DMS 273 (cell line): ENCODE measurements at regions not wholly inside any gene's neighbourhood (a gene's known extent, or its start where the extent isn't known, plus 50 kb on each side); places are given as distances from the start of the nearest gene placed in this dataset.

Source experiments
- DNase-seq: peaks from one replicate; lab custom pipeline; 2025; ENCODE audit not compliant: unreplicated experiment; lab: John Stamatoyannopoulos, UW

GRCh38 chr5:121707178-121707577 is 144.5 kb upstream of the FTMT start:
- DNase-seq, result no peak

DNA sequence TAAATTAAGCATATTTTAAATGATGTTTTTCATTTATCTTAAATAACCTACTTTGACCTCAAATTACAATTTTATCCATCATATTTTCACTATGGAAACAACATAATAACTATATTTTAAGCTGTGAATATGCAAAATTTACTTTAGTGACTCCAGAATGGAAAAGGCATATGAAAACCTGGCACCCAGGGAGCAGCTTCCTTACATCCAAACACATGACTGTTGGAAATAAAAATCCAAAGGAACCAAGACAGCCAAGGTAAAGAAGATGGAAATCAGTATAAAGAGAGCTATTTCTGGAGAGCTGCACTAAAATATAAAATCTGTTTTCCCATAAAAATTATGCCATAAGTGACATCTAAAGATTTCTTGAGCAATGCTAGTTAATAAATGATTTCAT is 140.3 kb upstream of the FTMT start:
- no peak for DNase-seq

DNA sequence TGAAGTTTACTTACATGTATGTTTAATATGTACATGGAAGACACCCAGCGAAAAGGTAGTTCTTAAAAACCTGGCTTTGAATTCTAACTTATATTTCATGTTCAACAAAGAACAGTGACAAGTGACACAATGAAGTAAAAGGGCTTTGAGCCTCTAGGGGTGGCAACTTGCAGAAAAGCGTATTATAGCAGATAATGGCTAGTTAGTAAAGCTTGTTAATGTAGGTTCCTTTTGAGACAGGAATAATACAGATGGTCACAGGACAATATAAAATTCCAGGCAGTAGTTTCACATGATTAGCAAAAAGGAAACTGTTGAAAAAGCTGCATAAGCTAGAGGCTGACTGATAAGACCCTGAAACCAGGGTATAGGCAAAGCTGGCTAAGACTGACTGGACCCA is 132.4 kb upstream of the FTMT start:
- no peak for DNase-seq

DNA sequence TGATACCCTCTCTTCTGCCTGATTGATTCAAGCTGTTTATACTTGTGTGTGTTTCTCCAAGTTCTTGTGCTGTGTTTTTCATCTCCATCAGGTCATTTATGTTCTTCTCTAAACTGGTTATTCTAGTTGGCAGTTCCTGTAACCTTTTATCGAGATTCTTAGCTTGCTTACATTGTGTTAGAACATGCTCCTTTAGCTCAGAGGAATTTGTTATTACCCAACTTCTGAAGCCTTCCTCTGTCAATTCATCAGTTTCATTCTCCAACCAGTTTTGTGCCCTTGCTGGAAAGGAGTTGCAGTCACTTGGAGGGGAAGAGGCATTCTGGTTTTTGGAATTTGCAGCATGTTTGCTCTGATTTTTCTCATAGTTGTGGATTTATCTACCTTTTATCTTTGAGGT is 126.2 kb upstream of the FTMT start:
- no peak for DNase-seq

DNA sequence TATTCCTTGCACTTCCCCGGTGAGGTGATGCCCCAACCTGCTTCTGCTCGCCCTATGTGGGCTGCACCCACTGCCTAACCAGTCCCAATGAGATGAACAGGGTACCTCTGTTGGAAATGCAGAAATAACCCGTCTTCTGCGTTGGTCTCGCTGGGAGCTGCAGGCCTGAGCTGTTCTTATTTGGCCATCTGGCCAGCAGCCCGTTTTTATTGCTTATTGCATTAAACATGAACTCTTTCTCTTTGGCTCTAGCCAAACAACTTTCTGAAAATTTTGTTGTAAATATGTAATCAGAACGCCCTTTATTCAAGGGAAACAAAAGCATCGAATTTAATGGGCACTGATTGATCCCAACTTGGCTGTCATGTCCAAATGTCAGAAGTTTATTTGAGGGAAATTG is 124.7 kb upstream of the FTMT start:
- no peak for DNase-seq

DNA sequence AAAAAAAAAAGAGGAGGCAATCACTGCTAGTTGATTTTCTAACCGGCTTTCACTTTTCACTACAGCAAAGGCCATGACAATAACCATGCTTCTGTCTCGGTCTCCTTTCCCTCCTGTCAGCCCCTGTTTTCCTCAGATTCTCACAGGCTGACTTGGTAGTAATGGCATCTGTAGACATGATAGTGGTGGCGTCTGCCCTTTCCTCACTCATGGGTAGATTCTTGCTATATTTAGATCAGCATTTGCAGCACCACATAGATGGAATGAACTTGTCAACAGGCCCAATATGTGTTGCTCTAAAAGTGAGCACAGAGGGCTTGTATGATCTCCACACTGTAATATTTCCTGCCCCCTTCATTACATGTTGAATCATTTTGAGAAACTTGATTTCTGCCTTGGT is 120.3 kb upstream of the FTMT start:
- DNase-seq, result no peak

GRCh38 chr5:121735618-121736017 is 116.1 kb upstream of the FTMT start:
- no peak for DNase-seq

DNA sequence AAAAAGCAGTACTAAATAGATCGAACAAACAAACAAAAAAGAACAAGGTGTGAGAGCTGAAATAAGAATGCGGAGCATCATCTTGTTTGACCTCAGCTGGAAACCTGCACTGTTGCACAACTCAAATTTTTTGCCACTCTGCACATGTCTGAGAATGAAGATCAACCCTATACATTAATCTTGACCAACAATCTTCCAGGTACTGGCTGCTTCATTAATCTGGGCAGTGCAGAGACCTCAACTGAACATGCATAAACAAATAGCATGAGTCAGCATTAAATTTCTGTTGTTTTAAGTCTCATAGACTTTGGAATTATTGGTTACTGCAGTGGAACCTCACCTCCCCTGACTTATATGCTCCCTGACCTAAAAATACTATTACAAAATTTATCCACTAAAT is 114.6 kb upstream of the FTMT start:
- DNase-seq, result no peak

DNA sequence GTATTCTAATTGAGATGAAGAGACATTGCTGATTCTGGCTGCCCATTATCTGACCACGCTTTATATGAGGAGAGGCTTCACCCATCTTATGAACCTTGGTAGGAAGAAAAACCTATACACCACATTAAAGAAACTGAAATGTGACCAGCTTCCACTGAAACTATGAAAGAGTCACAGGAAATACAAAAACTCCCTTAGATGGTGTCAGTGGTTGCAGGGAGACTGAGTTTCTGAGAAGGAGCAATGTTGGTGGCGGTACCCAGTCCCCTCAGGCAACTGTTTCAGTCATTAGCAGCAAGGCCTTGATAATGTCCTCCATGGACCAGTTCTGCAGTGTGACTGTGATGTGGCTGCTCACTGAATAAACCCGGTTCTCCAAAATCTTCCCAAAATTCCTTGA is 110.5 kb upstream of the FTMT start:
- no peak for DNase-seq

GRCh38 chr5:121744577-121744976 is 107.1 kb upstream of the FTMT start:
- no peak for DNase-seq

DNA sequence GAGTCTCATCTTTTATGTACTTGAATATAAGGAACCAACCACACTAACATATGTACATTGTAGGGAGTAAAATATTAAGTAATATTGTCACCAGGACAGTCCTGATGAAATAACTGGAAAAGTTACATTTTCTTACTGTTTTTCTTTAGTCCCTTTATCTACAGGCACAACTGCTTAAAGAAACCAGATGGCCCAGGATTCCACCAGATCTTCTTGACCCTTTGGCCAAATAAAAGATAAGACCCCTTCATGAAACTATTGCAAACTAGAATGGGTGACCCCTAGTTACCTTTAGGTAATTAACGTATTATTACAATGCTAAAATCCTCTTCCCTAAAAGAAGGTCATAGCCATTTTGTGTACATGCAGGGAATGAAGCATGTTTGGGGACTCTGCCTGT is 106.3 kb upstream of the FTMT start:
- no peak for DNase-seq

GRCh38 chr5:121746763-121747162 is 104.9 kb upstream of the FTMT start:
- DNase-seq, result no peak

GRCh38 chr5:121748686-121749085 is 103.0 kb upstream of the FTMT start:
- DNase-seq, result no peak

GRCh38 chr5:121752149-121752548 is 99.5 kb upstream of the FTMT start:
- no peak for DNase-seq

GRCh38 chr5:121755266-121755665 is 96.4 kb upstream of the FTMT start:
- DNase-seq, result no peak

- no peak for DNase-seq
Observed at GRCh38 chr5:121757753-121758152, 93.9 kb upstream of the FTMT start.

DNA sequence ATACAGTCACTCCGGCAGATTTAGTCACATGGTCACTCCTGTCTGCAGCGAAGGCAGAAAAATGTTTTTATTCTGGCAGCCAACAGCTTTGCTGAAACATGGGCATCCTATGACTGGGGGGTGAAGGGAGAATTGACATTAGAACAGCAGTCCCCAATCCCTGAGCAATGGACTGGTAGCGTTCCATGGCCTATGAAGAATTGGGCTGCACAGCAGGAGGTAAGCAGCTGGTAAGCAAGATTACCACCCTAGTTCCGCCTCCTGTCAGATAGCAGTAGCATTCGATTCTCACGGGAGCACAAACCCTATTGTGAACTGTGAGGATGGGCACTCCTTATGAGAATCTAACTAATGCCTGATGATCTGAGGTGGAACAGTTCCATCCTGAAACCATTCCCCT is 93.1 kb upstream of the FTMT start:
- peak; percentile 2 for DNase-seq

DNA sequence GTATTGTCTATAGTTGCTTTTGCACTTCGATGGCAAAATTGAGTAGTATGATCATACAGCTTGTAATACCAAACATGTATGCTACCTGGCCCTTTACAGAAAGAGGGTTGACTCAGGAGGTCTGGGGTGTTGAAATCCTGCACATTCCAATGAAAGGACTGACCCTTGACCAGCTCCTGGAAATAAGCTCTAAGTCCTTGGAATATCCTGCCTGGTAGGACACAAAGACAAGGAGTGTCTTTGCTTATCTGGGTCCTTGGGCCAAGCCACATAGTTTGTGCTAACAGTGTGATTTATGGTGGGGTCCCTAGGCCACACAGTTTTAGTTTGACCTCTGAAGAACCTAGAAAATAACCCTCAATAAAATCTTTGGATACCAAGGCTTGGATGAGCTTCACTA is 89.3 kb upstream of the FTMT start:
- DNase-seq, result no peak

DNA sequence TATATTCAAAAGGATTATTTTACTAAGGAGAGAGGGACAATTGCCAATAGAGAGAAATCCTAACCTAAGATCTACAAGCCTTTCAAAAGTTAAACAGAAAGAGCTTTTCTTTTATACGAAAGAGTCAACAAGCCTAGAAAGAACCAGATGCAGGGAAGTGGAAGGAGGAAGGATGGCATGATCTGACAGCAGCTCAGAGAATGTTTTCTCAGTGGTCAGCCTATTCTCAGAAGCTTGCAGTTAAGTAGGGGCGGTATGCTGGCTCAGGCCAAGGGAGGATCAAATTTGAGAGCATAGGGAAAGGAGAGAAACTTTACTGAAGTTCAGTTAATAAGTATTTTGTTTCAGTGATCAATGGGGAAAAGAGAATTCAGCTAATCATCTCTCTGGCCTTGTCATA is 88.0 kb upstream of the FTMT start:
- DNase-seq, result no peak

- no peak for DNase-seq
Observed at GRCh38 chr5:121780406-121780805, 71.3 kb upstream of the FTMT start.

DNA sequence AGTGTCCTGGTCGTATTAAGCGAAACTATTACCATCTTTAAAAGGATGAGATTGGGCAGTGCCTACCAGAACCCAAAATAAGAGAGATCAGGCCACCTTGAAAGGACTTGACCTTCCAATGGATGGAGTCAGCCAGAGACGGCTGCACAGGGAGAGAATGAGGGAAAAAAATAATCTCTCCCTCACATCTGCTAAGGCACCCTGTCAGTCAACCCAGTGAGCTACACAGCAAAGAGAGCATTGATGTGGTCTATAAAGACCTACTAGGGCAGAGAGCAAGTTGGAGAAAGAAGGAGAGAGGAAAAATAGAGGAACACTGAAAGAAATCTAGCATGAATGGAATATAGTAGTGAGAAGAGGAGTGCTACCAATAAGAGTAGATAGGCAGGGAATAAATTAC is 68.0 kb upstream of the FTMT start:
- DNase-seq, result no peak

DNA sequence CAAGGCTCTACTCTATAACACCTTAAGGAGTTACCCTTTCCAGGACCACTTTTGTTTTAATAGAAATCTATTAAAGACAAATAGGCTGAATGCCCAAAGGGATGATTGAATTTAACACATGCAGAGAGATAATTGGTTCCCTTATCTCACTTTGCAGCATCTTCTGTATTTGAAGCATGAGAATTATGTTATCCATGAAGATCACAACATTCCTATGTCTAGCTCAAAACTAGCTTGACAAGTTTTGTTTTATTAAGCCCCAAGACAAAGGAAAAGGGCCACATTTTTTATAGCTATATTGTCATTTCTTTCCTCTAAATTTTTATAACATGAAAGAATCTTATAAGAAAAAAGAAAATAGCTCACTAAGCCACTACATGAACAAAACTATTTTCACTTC is 57.9 kb upstream of the FTMT start:
- DNase-seq, result no peak

DNA sequence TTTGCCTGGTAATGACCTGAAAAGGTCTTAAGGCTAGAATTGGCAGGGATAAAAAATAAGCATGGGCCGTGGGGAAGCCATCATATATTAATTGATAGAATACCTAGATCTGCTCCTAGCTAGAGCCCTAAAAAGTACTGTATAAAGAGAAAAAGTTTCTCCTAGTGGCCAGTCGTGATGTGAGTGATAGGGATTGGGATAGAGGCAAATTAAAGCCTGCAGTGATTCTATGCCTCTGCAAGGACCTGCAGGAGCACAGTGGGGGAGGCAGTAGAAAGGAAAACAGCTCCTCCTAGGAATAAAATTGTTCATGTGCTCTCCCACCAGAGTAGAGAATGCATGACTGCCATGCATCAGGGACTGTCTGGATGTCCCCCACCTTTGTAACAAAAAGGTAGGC is 56.2 kb upstream of the FTMT start:
- DNase-seq, result no peak
